Breast epithelium (tissue), 3 donors: ENCODE measurements at regions not wholly inside any gene's neighbourhood (a gene's known extent, or its start where the extent isn't known, plus 50 kb on each side); places are given as distances from the start of the nearest gene placed in this dataset.

ENCODE experiments used
- POLR2A ChIP-seq: fragments of 450-650 bp; IDR thresholded peaks from one replicate; pipeline ENCODE4 v1.6.1; 2016; ENCODE audit warnings: antibody characterized with exemption, mild to moderate bottlenecking, moderate library complexity
- POLR2AphosphoS5 ChIP-seq, 3 donors: sonication (generic); formaldehyde crosslinking; IDR thresholded peaks; one replicate each; pipeline ENCODE4 v1.6.1; 2017; ENCODE audit warnings: antibody characterized with exemption in 3 of 3
- TF ChIP-seq, protein P1 (sequence below), 3 donors: fragments of 450-650 bp; IDR thresholded peaks; one replicate each; pipeline ENCODE4 v1.5.1; 2016 to 2017; ENCODE audit warnings: antibody characterized with exemption in 3 of 3, mild to moderate bottlenecking in 3 of 3, moderate library complexity in 3 of 3

GRCh38 chr9:95783426-95783975, 92.0 kb upstream of the ERCC6L2 start:
- no peak for TF ChIP-seq POLR2AphosphoS5 (IDR thresholded peaks at IDR 0.05)
- TF ChIP-seq, protein P1, sequence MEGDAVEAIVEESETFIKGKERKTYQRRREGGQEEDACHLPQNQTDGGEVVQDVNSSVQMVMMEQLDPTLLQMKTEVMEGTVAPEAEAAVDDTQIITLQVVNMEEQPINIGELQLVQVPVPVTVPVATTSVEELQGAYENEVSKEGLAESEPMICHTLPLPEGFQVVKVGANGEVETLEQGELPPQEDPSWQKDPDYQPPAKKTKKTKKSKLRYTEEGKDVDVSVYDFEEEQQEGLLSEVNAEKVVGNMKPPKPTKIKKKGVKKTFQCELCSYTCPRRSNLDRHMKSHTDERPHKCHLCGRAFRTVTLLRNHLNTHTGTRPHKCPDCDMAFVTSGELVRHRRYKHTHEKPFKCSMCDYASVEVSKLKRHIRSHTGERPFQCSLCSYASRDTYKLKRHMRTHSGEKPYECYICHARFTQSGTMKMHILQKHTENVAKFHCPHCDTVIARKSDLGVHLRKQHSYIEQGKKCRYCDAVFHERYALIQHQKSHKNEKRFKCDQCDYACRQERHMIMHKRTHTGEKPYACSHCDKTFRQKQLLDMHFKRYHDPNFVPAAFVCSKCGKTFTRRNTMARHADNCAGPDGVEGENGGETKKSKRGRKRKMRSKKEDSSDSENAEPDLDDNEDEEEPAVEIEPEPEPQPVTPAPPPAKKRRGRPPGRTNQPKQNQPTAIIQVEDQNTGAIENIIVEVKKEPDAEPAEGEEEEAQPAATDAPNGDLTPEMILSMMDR (IDR thresholded peaks at IDR 0.05), result no peak
- no peak for TF ChIP-seq POLR2A
